ENCODE measurements at regions not wholly inside any gene's neighbourhood (a gene's known extent, or its start where the extent isn't known, plus 50 kb on each side); places are given as distances from the start of the nearest gene placed in this dataset.

- Mint-ChIP-seq H3K27me3 (no peaks in the 10 kb centered on the region), H3K36me3 (no peaks in the 10 kb centered on the region), H3K9me3 (peaks cover 4 to 45% (median 22%) of the 10 kb centered on the region in 8 donors), H3K27ac (no peak overlapping the region), H3K4me3 (no peak overlapping the region), H3K4me1 (no peaks in the 10 kb centered on the region)
- Histone ChIP-seq H3K4me3 (ENCODE audit: low read length in 2 of 2) (no peak overlapping the region), H3K27me3 (ENCODE audit: insufficient read depth, low read length) (no peaks in the 10 kb centered on the region), H3K36me3 (ENCODE audit: insufficient read depth, low read length) (no peaks in the 10 kb centered on the region), H3K4me1 (ENCODE audit: insufficient read depth, low read length) (no peaks in the 10 kb centered on the region), H3K27ac (ENCODE audit: low read depth, low read length) (no peak overlapping the region), H3K9me3 (ENCODE audit: control insufficient read depth in 1 of 2, low read length in 2 of 2) (peaks cover 0 to 3% of the 10 kb centered on the region in 2 donors)
- no peak for DNase-seq
- POLR2A ChIA-PET (ENCODE audit: partially characterized antibody) = no interaction called here
- intact Hi-C loops (cut with micrococcal nuclease) = no loop called here
- CTCF ChIA-PET (ENCODE audit: partially characterized antibody) = no interaction called here
Observed at GRCh38 chr16:60564588-60564987, 1471.7 kb downstream of the CDH8 start.

GRCh38 chr16:60563166-60563565, 1473.1 kb downstream of the CDH8 start:
- Histone ChIP-seq H3K27me3 (ENCODE audit: insufficient read depth, low read length) (no peaks in the 10 kb centered on the region), H3K4me1 (ENCODE audit: insufficient read depth, low read length) (no peaks in the 10 kb centered on the region), H3K9me3 (ENCODE audit: control insufficient read depth in 1 of 2, low read length in 2 of 2) (peaks cover 0 to 3% of the 10 kb centered on the region in 2 donors), H3K36me3 (ENCODE audit: insufficient read depth, low read length) (no peaks in the 10 kb centered on the region), H3K27ac (ENCODE audit: low read depth, low read length) (no peak overlapping the region), H3K4me3 (ENCODE audit: low read length in 2 of 2) (no peak overlapping the region)
- Mint-ChIP-seq H3K27me3 (no peaks in the 10 kb centered on the region), H3K9me3 (peaks cover 4 to 52% (median 24%) of the 10 kb centered on the region in 8 donors), H3K36me3 (no peaks in the 10 kb centered on the region), H3K4me3 (no peak overlapping the region), H3K4me1 (no peaks in the 10 kb centered on the region), H3K27ac (no peak overlapping the region)
- intact Hi-C loops (cut with micrococcal nuclease) = no loop called here
- ChIA-PET POLR2A (ENCODE audit: partially characterized antibody) (no interaction called here), CTCF (ENCODE audit: partially characterized antibody) (no interaction called here)
- no peak for DNase-seq

- no peaks in the 10 kb centered on the region for H3K27me3 ChIP-seq (ENCODE audit: insufficient read depth, low read length)
- ChIA-PET POLR2A (ENCODE audit: partially characterized antibody) (no interaction called here), CTCF (ENCODE audit: partially characterized antibody) (no interaction called here)
- H3K4me1 ChIP-seq (ENCODE audit: insufficient read depth, low read length) = no peaks in the 10 kb centered on the region
- H3K4me3 ChIP-seq (ENCODE audit: low read length in 2 of 2) = no peak overlapping the region
- H3K36me3 Mint-ChIP-seq = no peaks in the 10 kb centered on the region
- no peak overlapping the region for H3K4me3 Mint-ChIP-seq
- no peaks in the 10 kb centered on the region for H3K27me3 Mint-ChIP-seq
- no peaks in the 10 kb centered on the region for H3K9me3 ChIP-seq (ENCODE audit: control insufficient read depth in 1 of 2, low read length in 2 of 2)
- H3K27ac Mint-ChIP-seq = no peak overlapping the region
- intact Hi-C loops (cut with micrococcal nuclease) = no loop called here
- H3K27ac ChIP-seq (ENCODE audit: low read depth, low read length) = no peak overlapping the region
- no peaks in the 10 kb centered on the region for H3K4me1 Mint-ChIP-seq
- H3K9me3 Mint-ChIP-seq = peaks cover 4 to 53% (median 28%) of the 10 kb centered on the region in 8 donors
- DNase-seq = no peak
- H3K36me3 ChIP-seq (ENCODE audit: insufficient read depth, low read length) = no peaks in the 10 kb centered on the region
Observed at GRCh38 chr16:60558936-60559335, 1477.3 kb downstream of the CDH8 start.

GRCh38 chr16:60553090-60553757, 1483.0 kb downstream of the CDH8 start:
- Histone ChIP-seq H3K36me3 (ENCODE audit: insufficient read depth, low read length) (no peaks in the 10 kb centered on the region), H3K27ac (ENCODE audit: low read depth, low read length) (no peak overlapping the region), H3K4me1 (ENCODE audit: insufficient read depth, low read length) (no peaks in the 10 kb centered on the region), H3K4me3 (ENCODE audit: low read length in 2 of 2) (no peak overlapping the region), H3K9me3 (ENCODE audit: control insufficient read depth in 1 of 2, low read length in 2 of 2) (no peaks in the 10 kb centered on the region), H3K27me3 (ENCODE audit: insufficient read depth, low read length) (no peaks in the 10 kb centered on the region)
- Mint-ChIP-seq H3K27me3 (no peaks in the 10 kb centered on the region), H3K9me3 (peaks cover 0 to 44% (median 33%) of the 10 kb centered on the region in 8 donors), H3K4me3 (no peak overlapping the region), H3K4me1 (no peaks in the 10 kb centered on the region), H3K36me3 (no peaks in the 10 kb centered on the region), H3K27ac (no peak overlapping the region)
- ChIA-PET CTCF (ENCODE audit: partially characterized antibody) (no interaction called here), POLR2A (ENCODE audit: partially characterized antibody) (no interaction called here)
- DNase-seq = no peak
- intact Hi-C loops (cut with micrococcal nuclease) = no loop called here

GRCh38 chr16:60541535-60541934, 1494.7 kb downstream of the CDH8 start:
- ChIA-PET CTCF (ENCODE audit: partially characterized antibody) (no interaction called here), POLR2A (ENCODE audit: partially characterized antibody) (no interaction called here)
- no peak for DNase-seq

GRCh38 chr16:60510941-60511340, 1525.3 kb downstream of the CDH8 start:
- Histone ChIP-seq H3K27ac (ENCODE audit: low read depth, low read length) (no peak overlapping the region), H3K27me3 (ENCODE audit: insufficient read depth, low read length) (no peaks in the 10 kb centered on the region), H3K4me3 (ENCODE audit: low read length in 2 of 2) (no peak overlapping the region), H3K9me3 (ENCODE audit: control insufficient read depth in 1 of 2, low read length in 2 of 2) (no peaks in the 10 kb centered on the region), H3K36me3 (ENCODE audit: insufficient read depth, low read length) (no peaks in the 10 kb centered on the region), H3K4me1 (ENCODE audit: insufficient read depth, low read length) (no peaks in the 10 kb centered on the region)
- Mint-ChIP-seq H3K4me1 (no peaks in the 10 kb centered on the region), H3K9me3 (peaks cover 3 to 39% (median 18%) of the 10 kb centered on the region in 8 donors), H3K36me3 (no peaks in the 10 kb centered on the region), H3K4me3 (no peak overlapping the region), H3K27me3 (no peaks in the 10 kb centered on the region), H3K27ac (no peak overlapping the region)
- ChIA-PET CTCF (ENCODE audit: partially characterized antibody) (no interaction called here), POLR2A (ENCODE audit: partially characterized antibody) (no interaction called here)
- intact Hi-C loops (cut with micrococcal nuclease) = no loop called here
- DNase-seq = no peak

More at GRCh38 chr16:60541535-60541934, 1494.7 kb downstream of the CDH8 start:
- H3K27me3 ChIP-seq (ENCODE audit: insufficient read depth, low read length) = no peaks in the 10 kb centered on the region
- no peaks in the 10 kb centered on the region for H3K4me1 ChIP-seq (ENCODE audit: insufficient read depth, low read length)
- peaks cover 2 to 37% (median 25%) of the 10 kb centered on the region in 8 donors for H3K9me3 Mint-ChIP-seq
- no peaks in the 10 kb centered on the region for H3K27me3 Mint-ChIP-seq
- peaks cover 0 to 5% of the 10 kb centered on the region in 2 donors for H3K9me3 ChIP-seq (ENCODE audit: control insufficient read depth in 1 of 2, low read length in 2 of 2)
- H3K36me3 Mint-ChIP-seq = no peaks in the 10 kb centered on the region
- H3K27ac ChIP-seq (ENCODE audit: low read depth, low read length) = no peak overlapping the region
- H3K4me1 Mint-ChIP-seq = no peaks in the 10 kb centered on the region
- H3K4me3 Mint-ChIP-seq = no peak overlapping the region
- H3K36me3 ChIP-seq (ENCODE audit: insufficient read depth, low read length) = no peaks in the 10 kb centered on the region
- no peak overlapping the region for H3K4me3 ChIP-seq (ENCODE audit: low read length in 2 of 2)
- intact Hi-C loops (cut with micrococcal nuclease) = no loop called here
- no peak overlapping the region for H3K27ac Mint-ChIP-seq

- H3K4me3 ChIP-seq (ENCODE audit: low read length in 2 of 2) = no peak overlapping the region
- intact Hi-C loops (cut with micrococcal nuclease) = no loop called here
- H3K27me3 ChIP-seq (ENCODE audit: insufficient read depth, low read length) = no peaks in the 10 kb centered on the region
- Mint-ChIP-seq H3K4me3 (no peak overlapping the region), H3K9me3 (peaks cover 3 to 41% (median 18%) of the 10 kb centered on the region in 8 donors), H3K36me3 (no peaks in the 10 kb centered on the region), H3K4me1 (no peaks in the 10 kb centered on the region), H3K27ac (no peak overlapping the region), H3K27me3 (no peaks in the 10 kb centered on the region)
- H3K4me1 ChIP-seq (ENCODE audit: insufficient read depth, low read length) = no peaks in the 10 kb centered on the region
- H3K9me3 ChIP-seq (ENCODE audit: control insufficient read depth in 1 of 2, low read length in 2 of 2) = no peaks in the 10 kb centered on the region
- no peak for DNase-seq
- no peak overlapping the region for H3K27ac ChIP-seq (ENCODE audit: low read depth, low read length)
- CTCF ChIA-PET (ENCODE audit: partially characterized antibody) = no interaction called here
- POLR2A ChIA-PET (ENCODE audit: partially characterized antibody) = no interaction called here
- H3K36me3 ChIP-seq (ENCODE audit: insufficient read depth, low read length) = no peaks in the 10 kb centered on the region
Observed at GRCh38 chr16:60510208-60510607, 1526.0 kb downstream of the CDH8 start.

GRCh38 chr16:60491273-60491672, 1545.0 kb downstream of the CDH8 start:
- no peak for DNase-seq
- H3K4me1 Mint-ChIP-seq = no peaks in the 10 kb centered on the region
- CTCF ChIA-PET (ENCODE audit: partially characterized antibody) = no interaction called here

More at GRCh38 chr16:60491273-60491672, 1545.0 kb downstream of the CDH8 start:
- intact Hi-C loops (cut with micrococcal nuclease) = no loop called here
- Mint-ChIP-seq H3K4me3 (no peak overlapping the region), H3K9me3 (peaks cover 0 to 30% (median 8%) of the 10 kb centered on the region in 8 donors), H3K27ac (no peak overlapping the region), H3K27me3 (no peaks in the 10 kb centered on the region), H3K36me3 (no peaks in the 10 kb centered on the region)
- Histone ChIP-seq H3K27ac (ENCODE audit: low read depth, low read length) (no peak overlapping the region), H3K27me3 (ENCODE audit: insufficient read depth, low read length) (no peaks in the 10 kb centered on the region), H3K9me3 (ENCODE audit: control insufficient read depth in 1 of 2, low read length in 2 of 2) (no peaks in the 10 kb centered on the region), H3K4me3 (ENCODE audit: low read length in 2 of 2) (no peak overlapping the region), H3K36me3 (ENCODE audit: insufficient read depth, low read length) (no peaks in the 10 kb centered on the region), H3K4me1 (ENCODE audit: insufficient read depth, low read length) (no peaks in the 10 kb centered on the region)
- POLR2A ChIA-PET (ENCODE audit: partially characterized antibody) = no interaction called here

Measured in CD4-positive, alpha-beta memory T cell (primary cell).